NCI-H2081 (cell line): ENCODE measurements at regions not wholly inside any gene's neighbourhood (a gene's known extent, or its start where the extent isn't known, plus 50 kb on each side); places are given as distances from the start of the nearest gene placed in this dataset.

Experiments
- DNase-seq, 2 experiments: peaks; one replicate each; lab custom pipeline; 2025; lab: John Stamatoyannopoulos, UW

DNA sequence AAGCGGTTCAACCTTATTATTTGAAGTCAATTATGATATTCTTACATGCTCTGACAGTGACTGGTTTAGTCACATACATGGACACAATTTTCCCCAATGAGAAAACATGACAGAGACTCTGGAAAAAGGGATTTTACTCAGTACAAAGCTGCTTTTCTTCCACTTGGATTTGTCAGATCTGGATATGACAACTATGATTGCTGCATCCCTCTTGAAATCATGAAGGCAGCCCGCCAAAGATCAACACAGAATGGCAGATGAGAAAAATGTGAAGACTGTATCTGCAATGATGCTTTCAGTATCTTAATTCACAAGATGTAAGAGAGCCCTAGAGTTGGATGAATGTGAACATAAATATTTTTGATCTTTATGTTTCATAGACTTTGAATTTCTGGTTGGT, 439.6 kb downstream of the CDH8 start:
- no peak for DNase-seq

DNA sequence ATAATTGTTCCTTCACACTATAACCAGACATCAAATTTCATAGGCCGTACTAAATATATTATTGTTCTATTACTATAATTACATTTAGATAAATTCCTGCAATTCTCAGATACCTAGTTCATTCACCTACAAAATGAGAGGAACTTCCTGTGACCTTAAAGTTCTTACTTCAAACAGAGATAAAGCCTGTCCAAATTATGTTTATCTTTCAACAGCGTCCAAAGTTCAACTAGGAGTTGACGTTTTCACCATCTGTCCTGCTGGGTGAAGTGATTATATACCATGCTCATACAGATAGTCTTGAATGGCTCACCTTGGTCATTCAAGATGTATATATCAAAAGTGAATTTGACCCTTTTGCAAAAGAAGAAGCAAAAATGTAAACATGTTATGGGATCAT, 440.6 kb downstream of the CDH8 start:
- DNase-seq, result no peak

DNA sequence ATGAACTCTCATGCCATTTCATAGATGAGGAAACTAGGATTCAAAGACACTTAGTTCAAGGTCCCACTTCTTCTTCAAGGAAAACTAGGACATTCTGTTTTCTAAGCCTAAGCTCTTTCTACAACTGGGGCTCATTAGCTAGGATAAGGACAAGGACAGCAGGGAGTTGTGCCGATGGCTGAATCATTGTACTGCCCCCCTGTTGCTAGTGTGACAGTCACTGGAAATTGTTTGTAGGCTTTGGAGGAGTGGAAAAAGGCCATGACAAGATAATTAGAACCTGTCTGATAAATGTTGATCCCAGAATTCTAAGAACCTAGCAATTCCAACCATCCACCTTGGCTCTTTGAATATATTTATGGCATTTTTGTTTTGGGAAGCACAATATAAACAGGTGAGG, 445.7 kb downstream of the CDH8 start:
- no peak for DNase-seq

DNA sequence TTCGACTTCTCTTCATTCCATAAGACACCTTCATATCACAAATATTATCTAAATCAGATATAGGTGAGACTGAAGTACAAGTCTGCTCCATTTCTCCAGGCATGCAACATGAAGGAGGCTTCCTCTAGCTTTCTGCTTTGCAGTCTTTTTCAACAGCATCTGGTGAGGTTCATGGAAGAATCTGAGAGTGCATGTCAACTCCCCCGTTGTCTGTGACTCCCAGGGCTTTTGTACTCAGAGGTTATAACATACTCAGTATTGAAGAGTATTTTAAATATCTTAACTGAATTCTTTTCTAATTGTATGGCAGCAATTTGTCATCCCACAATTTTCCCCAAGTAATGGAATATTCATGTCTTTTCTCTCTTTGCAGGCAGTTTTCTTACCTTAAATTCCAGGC, 448.7 kb downstream of the CDH8 start:
- DNase-seq, result no peak

DNA sequence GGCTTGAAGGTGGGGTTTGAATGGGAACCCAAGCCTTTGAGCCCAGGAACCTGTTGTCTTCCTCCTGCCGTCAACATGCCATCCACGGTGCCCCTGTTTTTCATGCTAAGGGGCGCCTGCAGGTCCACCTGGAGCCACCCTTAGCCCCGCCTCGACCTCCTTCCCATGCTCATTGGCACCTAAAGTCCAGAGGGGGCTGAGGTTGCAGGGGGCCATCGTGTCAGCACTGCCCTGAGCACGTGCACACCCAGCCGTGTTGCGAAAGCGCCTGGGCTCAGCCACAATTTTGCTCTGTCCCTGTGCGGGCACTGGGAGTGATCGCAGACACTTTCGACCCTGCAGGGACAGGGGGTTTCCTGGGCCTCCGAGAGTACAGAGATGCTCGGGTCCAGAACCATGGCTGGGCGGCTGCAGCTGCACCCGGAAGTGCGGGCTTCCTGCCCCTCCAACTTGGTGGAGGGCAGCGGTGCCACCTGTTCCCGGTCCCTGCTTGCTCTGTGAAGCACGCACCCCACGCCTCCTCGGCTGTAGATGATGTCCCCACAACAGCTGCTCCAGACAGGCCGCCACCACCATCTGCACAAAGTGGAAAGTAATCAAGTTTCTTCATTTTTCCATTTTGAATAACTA, 454.7 kb downstream of the CDH8 start:
- DNase-seq, result no peak

DNA sequence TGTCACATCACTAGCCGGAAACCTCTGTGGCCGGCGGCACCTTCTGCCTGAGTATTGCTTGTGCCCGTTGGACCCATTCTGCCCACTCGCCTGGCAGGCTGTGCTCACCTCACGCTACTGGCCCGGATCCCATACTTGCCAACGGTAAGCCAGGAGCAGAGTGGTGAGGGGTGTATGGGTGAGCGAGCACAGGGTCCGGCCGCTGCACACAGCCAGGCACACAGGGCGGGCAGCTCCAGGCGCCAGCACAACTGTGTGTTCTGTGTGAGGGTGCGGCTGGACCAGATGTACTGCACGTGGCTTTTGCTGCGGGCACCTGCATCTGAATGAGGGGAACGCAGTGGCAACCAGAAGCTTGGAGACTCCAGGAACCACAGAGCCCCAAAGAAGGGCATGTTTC, 455.7 kb downstream of the CDH8 start:
- no peak for DNase-seq

DNA sequence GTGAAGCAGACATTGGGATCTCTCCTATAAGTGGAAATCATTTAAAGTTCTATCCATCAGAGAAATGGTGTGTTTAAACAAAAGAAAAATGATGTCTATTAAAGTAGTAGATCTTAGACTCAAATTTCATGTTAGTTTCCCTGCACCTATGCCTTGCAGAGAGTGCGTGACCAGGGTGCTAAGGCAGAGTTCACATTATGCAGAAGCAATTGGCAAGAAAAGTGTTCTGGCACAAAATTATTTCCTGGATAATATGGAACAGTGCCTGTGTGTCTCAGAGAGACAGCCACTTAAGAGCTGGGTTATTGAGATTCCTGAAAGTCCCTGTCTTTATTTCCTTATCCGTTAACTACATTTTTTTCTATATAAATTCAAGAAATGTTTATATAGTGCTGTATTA, 457.0 kb downstream of the CDH8 start:
- DNase-seq, result no peak

DNA sequence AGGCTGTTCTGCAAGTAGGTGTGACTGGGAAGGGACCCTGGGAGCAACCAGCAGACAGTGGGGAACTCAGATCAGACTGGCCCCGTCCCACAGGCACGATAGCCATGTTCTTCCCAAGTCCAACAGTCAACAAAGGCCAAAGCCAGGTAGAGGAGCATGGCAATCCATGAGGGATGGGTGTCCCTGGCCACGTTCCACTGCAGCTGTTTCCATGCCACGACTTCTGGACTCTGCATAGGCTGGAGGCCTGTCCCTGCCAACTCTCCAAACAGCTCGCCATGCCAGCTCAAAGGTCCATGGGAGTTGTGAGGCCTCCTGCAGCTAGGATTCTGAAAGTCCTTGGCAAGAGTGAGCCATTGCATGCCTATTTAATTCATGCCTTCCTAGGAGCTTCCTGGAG, 459.8 kb downstream of the CDH8 start:
- no peak for DNase-seq

DNA sequence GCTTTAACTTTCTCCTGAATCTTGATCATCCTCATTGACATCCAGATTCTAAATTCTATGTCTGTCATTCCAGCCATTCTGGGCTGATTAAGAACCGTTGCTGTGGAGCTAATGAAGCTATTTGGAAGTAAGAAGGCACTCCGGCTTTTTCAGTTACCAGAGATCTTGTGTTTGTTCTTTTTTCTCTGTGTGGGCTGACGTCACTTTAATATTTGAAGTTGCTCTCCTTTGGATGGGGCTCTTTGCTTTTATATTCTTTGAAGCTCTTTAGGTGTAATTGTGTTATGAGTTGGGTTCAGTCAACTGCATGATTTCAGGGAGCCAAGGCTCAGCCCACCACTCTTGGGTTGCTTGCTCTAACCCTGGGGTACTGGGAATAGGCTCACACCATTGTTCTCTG, 460.6 kb downstream of the CDH8 start:
- DNase-seq, result no peak

DNA sequence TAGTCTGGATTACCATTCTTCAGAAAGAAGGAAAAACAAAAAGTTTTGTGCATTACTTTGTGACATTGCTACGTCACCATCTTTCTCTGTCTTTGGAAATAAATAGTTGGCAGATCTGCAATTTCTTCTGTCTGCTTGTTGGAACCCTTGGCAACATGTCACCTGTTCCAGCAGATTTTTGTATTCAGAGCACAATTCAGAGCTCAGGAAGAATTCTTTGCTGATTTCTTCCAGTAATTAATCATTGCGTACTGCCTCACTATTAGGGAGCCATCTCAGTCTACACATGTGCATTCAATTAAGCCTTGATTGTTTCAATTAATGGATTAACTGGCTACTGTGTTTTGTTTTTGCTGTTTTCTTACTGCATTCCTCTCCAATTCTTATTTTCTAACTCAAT, 467.2 kb downstream of the CDH8 start:
- no peak for DNase-seq

DNA sequence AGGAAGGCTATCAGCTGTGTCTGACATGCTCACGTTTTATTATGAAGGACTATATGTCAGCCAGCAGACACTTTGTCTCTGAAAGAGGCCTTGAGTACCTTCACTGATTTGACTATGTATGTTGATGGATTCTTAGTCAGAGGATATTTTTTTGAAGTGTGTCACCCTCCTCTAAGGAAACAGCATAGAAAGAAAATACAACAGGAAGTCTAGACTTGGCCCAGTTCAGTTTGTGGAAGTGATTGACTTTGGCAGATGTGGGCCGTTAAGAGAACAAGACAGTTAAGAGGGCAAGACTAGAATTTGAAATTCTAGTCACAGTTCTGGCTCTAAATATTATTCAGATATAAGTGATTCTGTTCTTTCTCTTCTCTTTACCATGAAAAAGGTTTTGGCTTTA, 471.5 kb downstream of the CDH8 start:
- no peak for DNase-seq

DNA sequence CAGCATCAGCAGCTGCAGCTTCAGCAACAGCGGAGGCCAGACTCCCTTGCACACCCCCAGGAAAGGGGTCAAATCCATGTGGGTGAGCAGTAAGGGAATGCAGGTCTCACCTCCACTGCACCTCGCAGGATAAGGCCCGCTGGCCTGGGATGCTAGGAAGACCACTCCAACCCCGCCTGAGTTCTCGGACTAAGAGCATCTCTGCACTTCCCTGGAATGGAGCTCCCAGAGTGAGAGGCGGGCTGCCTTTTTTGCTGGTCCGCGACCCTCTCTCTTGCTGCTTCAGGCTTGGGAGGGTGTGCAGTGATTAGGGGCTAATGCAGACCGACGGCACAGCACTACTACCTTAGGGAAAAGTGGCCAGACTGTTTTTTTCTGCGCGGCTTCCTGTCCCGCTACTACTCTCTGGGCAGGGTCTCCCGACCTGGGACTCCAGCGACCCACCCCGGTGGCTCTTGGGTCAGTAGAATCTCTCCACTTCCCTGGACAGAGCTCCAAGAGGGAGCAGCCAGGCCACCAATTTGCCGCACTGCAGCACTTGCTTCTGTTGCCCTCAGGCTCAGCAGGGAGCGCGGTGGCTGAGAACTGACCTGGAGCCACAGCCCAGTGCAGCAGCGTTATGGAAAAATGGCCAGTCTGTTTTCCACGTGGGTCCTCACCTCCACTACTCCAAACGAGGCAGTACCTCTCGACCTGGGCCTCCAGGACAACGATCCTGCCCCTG, 480.4 kb downstream of the CDH8 start:
- DNase-seq, result no peak

DNA sequence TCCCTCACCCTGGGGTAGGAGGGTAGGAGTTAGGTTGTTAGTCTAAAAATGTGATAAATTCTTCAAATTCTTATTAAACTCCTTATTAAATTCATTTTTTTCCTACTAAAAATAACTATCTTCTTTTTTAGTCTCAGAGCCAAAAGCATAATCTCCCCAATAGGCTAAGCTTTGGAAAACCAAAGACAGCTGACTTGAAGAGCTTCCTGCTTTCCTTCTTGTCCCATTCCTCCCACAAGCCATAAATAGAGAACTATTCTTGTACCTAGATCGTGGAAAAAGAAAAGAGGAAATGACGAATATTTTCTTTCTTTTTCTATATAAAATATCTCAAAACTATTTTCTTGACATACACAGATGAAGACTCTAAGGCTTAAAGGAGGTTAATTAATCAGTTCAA, 486.9 kb downstream of the CDH8 start:
- no peak for DNase-seq

DNA sequence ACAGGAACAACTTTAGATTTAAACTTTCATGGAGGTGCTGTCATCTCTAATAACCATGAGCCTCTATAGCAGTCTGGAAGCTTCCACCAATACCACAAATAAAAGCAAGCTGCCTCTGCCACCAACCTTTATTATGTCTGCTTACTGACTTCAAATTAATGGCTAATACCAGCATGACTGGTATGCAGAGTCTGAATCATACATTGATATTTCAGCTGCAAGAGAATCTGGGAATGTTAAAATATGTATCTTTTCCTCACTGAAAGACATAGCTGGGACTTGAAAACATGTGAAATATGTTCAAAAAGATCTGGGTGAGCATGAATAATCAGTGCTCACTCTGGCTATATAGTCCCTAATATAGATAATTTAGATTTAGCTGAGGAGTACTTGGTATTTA, 488.6 kb downstream of the CDH8 start:
- DNase-seq, result no peak

DNA sequence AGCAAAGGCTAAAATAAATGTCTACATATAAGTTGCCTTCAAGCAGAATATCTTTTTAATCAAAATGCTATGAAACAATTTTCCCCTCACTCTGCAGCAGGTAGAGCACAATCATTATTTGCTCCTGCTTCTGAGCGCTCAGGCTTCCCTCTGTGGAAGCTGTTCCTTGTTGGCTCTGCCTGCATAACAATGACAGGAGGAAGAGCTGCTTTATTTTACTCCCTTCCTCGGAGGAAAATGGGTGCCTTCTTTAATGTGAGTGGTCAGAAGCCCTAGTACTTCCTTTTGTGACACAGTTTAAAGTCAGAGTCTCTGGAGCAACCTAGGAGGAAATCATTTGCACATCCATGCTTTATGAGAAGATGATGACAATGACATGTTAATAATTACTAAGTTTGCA, 492.1 kb downstream of the CDH8 start:
- DNase-seq, result no peak

DNA sequence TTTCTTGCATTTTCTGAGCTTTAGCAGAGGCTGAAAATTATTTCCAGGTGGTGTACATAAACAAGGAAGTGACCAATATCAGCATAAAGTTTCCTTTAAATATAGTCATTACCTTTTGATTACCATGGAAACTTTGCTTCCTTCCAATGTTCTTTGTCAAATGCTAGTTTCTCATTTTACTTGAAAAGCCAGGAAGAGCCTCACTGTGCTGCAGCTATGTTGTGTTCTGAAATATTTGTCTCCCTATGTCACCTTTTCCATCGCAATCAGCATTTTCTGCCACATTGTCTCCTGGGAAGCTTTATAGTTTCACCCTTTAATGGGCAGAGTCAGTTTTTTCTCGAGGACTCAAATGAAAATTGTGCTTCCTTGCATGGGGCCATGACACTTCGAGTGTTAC, 496.0 kb downstream of the CDH8 start:
- no peak for DNase-seq

DNA sequence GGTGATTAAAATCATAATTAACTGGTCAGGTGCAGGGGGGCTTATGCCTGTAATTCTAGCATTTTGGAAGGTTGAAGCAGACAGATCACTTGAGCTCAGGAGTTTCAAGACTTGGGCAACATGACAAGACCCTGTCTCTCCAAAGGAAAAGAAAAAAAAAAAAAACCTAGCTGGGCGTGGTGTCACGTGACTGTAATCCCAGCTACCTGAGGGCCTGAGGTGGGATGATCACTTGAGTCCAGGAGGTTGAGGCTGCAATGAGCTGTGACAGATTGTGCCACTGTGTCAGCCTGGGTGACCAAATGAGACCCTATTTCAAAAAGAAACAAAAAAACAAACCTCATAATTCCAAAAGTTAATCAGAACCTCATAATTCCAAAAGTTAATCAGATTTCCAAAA, 505.5 kb downstream of the CDH8 start:
- DNase-seq, result no peak

DNA sequence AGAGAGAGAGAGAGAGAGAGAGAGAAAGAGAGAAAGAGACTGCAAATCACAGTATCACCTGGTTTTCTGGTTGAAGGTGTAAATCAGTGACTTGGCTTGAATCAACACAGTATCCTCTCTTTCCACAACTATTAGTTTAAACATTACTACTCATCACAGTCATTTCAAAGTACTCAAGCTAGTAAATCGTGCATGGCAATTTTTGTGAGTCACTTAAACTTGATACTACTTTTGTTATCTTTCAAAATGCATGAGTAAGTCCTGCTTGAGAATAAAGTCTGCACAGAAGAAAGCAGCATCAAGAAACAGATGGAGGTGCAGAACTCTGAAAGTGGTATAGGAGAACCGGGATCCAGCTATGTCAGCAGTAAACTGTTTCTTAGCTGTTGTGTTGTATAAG, 535.4 kb downstream of the CDH8 start:
- DNase-seq, result no peak

DNA sequence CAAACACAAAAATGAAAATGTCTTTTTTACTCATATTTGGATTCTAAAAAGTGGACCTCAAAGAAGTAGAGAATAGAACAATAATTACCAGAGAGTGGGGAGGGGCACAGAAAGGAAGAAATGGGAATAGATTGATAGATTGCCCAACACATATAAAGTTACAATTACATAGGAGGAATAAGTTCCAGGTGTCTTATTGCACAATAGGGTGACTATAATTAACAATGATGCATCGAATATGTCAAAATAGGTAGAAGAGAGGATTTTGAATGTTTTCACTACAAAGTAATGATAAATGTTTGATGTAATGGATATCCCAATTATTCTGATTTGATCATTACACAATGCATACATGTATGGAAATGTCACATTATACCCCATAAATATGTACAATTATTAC, 556.0 kb downstream of the CDH8 start:
- DNase-seq, result no peak

DNA sequence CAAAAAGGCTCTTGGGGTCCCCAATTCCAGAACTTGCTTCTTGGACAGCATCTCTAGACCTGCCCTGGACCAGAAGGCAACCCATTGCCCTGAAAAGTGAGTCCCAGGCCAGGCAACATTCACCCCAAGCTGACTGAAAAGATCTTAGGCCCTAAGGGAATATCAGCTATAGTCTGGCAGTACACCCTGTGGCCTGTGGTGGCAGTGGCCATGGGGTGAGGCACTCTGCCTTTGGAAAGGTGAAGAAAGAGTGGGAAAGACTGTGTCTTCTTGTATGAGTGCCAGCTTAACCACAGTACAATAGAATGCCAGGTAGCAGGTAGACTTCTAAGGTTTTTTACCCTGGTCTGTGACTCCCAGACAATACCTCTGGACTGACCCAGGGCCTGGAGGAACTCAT, 564.5 kb downstream of the CDH8 start:
- DNase-seq, result no peak

DNA sequence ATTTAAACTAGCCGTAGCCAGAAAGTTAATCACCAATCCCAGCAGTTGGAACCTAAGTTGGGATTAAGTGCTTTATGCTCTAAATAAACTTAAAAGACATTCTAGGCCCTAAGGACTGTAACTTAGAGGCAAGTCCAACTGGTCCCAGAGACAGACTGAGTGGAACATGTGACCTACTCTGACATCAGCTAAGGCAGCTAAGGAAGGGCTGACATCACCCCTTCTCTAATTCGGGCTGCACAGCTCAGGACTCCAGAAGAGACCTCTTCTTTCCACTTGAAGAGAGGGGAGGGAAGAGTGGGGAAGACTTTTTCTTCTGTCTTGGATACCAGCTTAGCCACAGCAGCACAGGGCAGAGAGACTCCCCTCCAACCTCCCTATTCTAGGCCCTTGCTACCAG, 565.2 kb downstream of the CDH8 start:
- no peak for DNase-seq

DNA sequence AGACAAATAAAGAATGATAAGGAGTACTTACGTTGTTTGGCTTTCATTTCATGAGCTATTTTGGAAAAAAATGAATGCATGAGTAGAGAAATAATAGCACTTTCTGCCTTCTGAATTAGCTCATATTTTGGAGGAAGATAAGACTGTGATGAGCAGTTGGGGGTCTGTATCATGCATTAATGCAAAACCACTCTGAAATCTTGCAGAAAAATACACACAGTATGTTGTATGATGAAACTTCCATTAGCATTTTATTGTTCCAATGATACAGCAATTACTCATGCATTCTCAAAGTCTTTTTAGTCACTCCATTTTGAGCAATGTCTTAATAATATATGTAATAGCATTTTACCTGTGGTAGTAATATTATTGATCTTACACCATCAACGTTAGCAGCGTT, 571.0 kb downstream of the CDH8 start:
- DNase-seq, result no peak

DNA sequence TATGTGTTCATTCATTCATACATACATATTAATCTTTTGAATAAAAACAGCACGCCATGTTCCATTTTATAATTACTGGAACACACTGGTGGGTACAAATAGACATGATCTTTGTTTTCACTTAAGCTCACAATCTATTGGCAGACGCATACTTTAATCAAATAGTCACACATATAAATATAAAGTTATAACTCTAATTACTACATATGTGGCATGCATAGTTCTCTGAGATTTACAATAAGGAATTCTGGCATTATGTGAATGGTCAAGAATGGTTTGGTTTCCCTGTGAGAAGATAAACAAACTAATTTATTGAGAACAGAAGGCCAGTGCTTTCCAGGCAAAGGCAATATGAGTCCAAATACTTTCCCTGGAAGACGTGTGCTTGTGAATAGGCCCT, 576.2 kb downstream of the CDH8 start:
- no peak for DNase-seq

DNA sequence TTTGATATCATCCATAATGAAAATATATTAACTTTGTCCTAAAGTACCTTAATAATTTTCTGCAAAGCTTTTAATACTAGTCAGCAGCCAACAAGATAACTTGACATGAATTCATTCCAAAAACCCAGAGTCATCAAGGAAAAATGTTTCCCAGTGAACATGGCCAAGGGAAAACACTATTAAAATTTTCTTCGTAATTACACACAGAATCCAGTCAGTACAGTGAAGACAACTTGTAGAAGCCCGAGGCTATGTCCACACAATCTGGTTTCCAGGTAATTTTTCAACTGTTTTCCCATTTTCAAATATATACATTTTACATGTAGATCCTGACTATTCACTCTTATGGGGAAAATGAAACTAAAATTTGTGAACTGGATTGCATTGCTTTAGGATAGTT, 600.9 kb downstream of the CDH8 start:
- DNase-seq, result no peak
